Liver (tissue), 8 donors: ENCODE measurements at regions not wholly inside any gene's neighbourhood (a gene's known extent, or its start where the extent isn't known, plus 50 kb on each side); places are given as distances from the start of the nearest gene placed in this dataset.

Experiments used
- DNase-seq: peaks from one replicate; pipeline ENCODE4 v3.0.0-alpha.2; 2017; ENCODE audit warnings: low spot score
- H3K27ac ChIP-seq, 2 donors: one replicate each; pipeline ENCODE4 v1.7.0; 2013; ENCODE audit warnings: inconsistent platforms in 2 of 2, low read length in 2 of 2, control low read depth in 1 of 2, low read depth in 1 of 2, mild to moderate bottlenecking in 1 of 2
- H3K27me3 ChIP-seq, 4 donors: one replicate each; pipeline versions ENCODE4 v1.6.1 to v1.7.0; 2013; ENCODE audit warnings: low read length in 3 of 4, inconsistent platforms in 1 of 4, mild to moderate bottlenecking in 1 of 4, moderate library complexity in 1 of 4; ENCODE audit not compliant: control insufficient read depth in 4 of 4, insufficient read depth in 4 of 4
- H3K36me3 ChIP-seq, 4 donors: one replicate each; pipeline versions ENCODE4 v1.6.1 to v1.7.0; 2013; ENCODE audit warnings: low read length in 3 of 4, mild to moderate bottlenecking in 3 of 4, low read depth in 1 of 4, moderate library complexity in 1 of 4; ENCODE audit not compliant: control insufficient read depth in 4 of 4, insufficient read depth in 3 of 4
- H3K4me1 ChIP-seq, 4 donors: one replicate each; pipeline versions ENCODE4 v1.6.1 to v1.7.0; 2013; ENCODE audit warnings: low read length in 3 of 4, mild to moderate bottlenecking in 3 of 4, moderate library complexity in 1 of 4; ENCODE audit not compliant: control insufficient read depth in 4 of 4, insufficient read depth in 4 of 4
- H3K4me3 ChIP-seq, 3 donors: one replicate each; pipeline versions ENCODE4 v1.6.1 to v1.7.0; 2013; ENCODE audit warnings: low read length in 3 of 3, control low read depth in 1 of 3, low read depth in 1 of 3, mild to moderate bottlenecking in 1 of 3
- H3K9ac ChIP-seq, 2 donors: one replicate each; pipeline ENCODE4 v1.7.0; 2013; ENCODE audit warnings: low read length in 2 of 2, mild to moderate bottlenecking in 2 of 2, moderate library complexity in 2 of 2, control low read depth in 1 of 2, low read depth in 1 of 2
- H3K9me3 ChIP-seq, 4 donors: one replicate each; pipeline versions ENCODE4 v1.6.1 to v1.7.0; 2013; ENCODE audit warnings: low read length in 3 of 4; ENCODE audit not compliant: control insufficient read depth in 4 of 4
- ATF3 ChIP-seq: IDR thresholded peaks from 2 replicates; pipeline ENCODE4 v1.6.1; 2016; ENCODE audit warnings: antibody characterized with exemption
- CTCF ChIP-seq: fragments of 150-350 bp; IDR thresholded peaks from 2 replicates; pipeline ENCODE4 v1.5.1; 2017; ENCODE audit warnings: improper control_type of control experiment, low read depth, low read length; ENCODE audit not compliant: missing input control
- EGR1 ChIP-seq, 2 donors: IDR thresholded peaks; 2 replicates each; pipeline ENCODE4 v1.6.1; 2016 to 2018; ENCODE audit warnings: antibody characterized with exemption in 2 of 2, low read depth in 2 of 2
- FOXA1 ChIP-seq: IDR thresholded peaks from 2 replicates; pipeline ENCODE4 v1.6.1; 2016; ENCODE audit warnings: antibody characterized with exemption
- FOXA2 ChIP-seq: IDR thresholded peaks from 2 replicates; pipeline ENCODE4 v1.6.1; 2016; ENCODE audit warnings: antibody characterized with exemption
- GABPA ChIP-seq, 2 donors: IDR thresholded peaks in 1 of 2; conservative IDR thresholded peaks in 1 of 2; 2 replicates each; pipeline ENCODE4 v1.6.1; 2016; ENCODE audit warnings: antibody characterized with exemption in 2 of 2, mild to moderate bottlenecking in 1 of 2, moderate library complexity in 1 of 2
- HNF4A ChIP-seq, 2 donors: conservative IDR thresholded peaks; 2 replicates each; pipeline ENCODE4 v1.6.1; 2016; ENCODE audit warnings: antibody characterized with exemption in 2 of 2, mild to moderate bottlenecking in 2 of 2
- HNF4G ChIP-seq: IDR thresholded peaks from 2 replicates; pipeline ENCODE4 v1.6.1; 2016; ENCODE audit warnings: antibody characterized with exemption
- JUND ChIP-seq, 2 donors: IDR thresholded peaks; 2 replicates each; pipeline ENCODE4 v1.6.1; 2016; ENCODE audit warnings: antibody characterized with exemption in 2 of 2
- MAX ChIP-seq: IDR thresholded peaks from 2 replicates; pipeline ENCODE4 v1.6.1; 2016; ENCODE audit warnings: antibody characterized with exemption
- NR2F2 ChIP-seq: IDR thresholded peaks from 2 replicates; pipeline ENCODE4 v1.6.1; 2016; ENCODE audit warnings: antibody characterized with exemption
- RAD21 ChIP-seq, 2 donors: IDR thresholded peaks; 2 replicates each; pipeline ENCODE4 v1.6.1; 2016; ENCODE audit warnings: antibody characterized with exemption in 2 of 2, mild to moderate bottlenecking in 2 of 2
- RXRA ChIP-seq, 2 donors: IDR thresholded peaks; 2 replicates each; pipeline ENCODE4 v1.6.1; 2017 to 2018; ENCODE audit warnings: antibody characterized with exemption in 2 of 2, mild to moderate bottlenecking in 1 of 2
- SP1 ChIP-seq: IDR thresholded peaks from 2 replicates; pipeline ENCODE4 v1.6.1; 2018; ENCODE audit warnings: antibody characterized with exemption, mild to moderate bottlenecking
- TAF1 ChIP-seq: conservative IDR thresholded peaks from 2 replicates; pipeline ENCODE4 v1.6.1; 2016; ENCODE audit warnings: antibody characterized with exemption, mild to moderate bottlenecking
- YY1 ChIP-seq: IDR thresholded peaks from 2 replicates; pipeline ENCODE4 v1.6.1; 2016; ENCODE audit warnings: antibody characterized with exemption, mild to moderate bottlenecking
- WGBS: extraction: QIAGEN DNeasy Blood & Tissue Kit; methylation state at CpG from one replicate; pipeline ENCODE4 v1.1.7; 2013; 5-methylcytosine and 5-hydroxymethylcytosine counted together
- TF ChIP-seq, protein P1 (sequence below): IDR thresholded peaks from 2 replicates; pipeline ENCODE4 v1.6.1; 2016; ENCODE audit warnings: antibody characterized with exemption, mild to moderate bottlenecking
- TF ChIP-seq, protein P2 (sequence below): IDR thresholded peaks from 2 replicates; pipeline ENCODE4 v1.6.1; 2016; ENCODE audit warnings: antibody characterized with exemption
- donor health status: healthy.
- donor health status: healthy.
- donor health status: healthy.
- donor health status: healthy.
- donor health status: healthy.

- Histone ChIP-seq H3K4me1 (no peaks in the 10 kb centered on the region), H3K27ac (no peak overlapping the region), H3K4me3 (no peak overlapping the region), H3K27me3 (no peaks in the 10 kb centered on the region), H3K9me3 (peaks cover 4 to 14% (median 7%) of the 10 kb centered on the region in 4 donors), H3K9ac (no peak overlapping the region), H3K36me3 (no peaks in the 10 kb centered on the region)
- 68% methylated on average over 9 of the region's 9 CpGs for WGBS
- no peak for DNase-seq
- TF ChIP-seq HNF4G (no peak), GABPA (IDR thresholded peaks at IDR 0.05 in 1 of 2, conservative IDR thresholded peaks at IDR 0.05 in 1 of 2) (no peak), FOXA2 (no peak), ATF3 (no peak), SP1 (no peak), CTCF (no peak), NR2F2 (no peak), MAX (no peak), EGR1 (IDR thresholded peaks at IDR 0.05; ENCODE audit: low read depth in 2 of 2) (no peak), TAF1 (no peak), RXRA (IDR thresholded peaks at IDR 0.05) (no peak), YY1 (no peak), JUND (IDR thresholded peaks at IDR 0.05) (no peak), HNF4A (conservative IDR thresholded peaks at IDR 0.05) (no peak), FOXA1 (no peak), RAD21 (IDR thresholded peaks at IDR 0.05) (no peak)
- TF ChIP-seq, protein P1, sequence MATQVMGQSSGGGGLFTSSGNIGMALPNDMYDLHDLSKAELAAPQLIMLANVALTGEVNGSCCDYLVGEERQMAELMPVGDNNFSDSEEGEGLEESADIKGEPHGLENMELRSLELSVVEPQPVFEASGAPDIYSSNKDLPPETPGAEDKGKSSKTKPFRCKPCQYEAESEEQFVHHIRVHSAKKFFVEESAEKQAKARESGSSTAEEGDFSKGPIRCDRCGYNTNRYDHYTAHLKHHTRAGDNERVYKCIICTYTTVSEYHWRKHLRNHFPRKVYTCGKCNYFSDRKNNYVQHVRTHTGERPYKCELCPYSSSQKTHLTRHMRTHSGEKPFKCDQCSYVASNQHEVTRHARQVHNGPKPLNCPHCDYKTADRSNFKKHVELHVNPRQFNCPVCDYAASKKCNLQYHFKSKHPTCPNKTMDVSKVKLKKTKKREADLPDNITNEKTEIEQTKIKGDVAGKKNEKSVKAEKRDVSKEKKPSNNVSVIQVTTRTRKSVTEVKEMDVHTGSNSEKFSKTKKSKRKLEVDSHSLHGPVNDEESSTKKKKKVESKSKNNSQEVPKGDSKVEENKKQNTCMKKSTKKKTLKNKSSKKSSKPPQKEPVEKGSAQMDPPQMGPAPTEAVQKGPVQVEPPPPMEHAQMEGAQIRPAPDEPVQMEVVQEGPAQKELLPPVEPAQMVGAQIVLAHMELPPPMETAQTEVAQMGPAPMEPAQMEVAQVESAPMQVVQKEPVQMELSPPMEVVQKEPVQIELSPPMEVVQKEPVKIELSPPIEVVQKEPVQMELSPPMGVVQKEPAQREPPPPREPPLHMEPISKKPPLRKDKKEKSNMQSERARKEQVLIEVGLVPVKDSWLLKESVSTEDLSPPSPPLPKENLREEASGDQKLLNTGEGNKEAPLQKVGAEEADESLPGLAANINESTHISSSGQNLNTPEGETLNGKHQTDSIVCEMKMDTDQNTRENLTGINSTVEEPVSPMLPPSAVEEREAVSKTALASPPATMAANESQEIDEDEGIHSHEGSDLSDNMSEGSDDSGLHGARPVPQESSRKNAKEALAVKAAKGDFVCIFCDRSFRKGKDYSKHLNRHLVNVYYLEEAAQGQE, result no peak
- TF ChIP-seq, protein P2, sequence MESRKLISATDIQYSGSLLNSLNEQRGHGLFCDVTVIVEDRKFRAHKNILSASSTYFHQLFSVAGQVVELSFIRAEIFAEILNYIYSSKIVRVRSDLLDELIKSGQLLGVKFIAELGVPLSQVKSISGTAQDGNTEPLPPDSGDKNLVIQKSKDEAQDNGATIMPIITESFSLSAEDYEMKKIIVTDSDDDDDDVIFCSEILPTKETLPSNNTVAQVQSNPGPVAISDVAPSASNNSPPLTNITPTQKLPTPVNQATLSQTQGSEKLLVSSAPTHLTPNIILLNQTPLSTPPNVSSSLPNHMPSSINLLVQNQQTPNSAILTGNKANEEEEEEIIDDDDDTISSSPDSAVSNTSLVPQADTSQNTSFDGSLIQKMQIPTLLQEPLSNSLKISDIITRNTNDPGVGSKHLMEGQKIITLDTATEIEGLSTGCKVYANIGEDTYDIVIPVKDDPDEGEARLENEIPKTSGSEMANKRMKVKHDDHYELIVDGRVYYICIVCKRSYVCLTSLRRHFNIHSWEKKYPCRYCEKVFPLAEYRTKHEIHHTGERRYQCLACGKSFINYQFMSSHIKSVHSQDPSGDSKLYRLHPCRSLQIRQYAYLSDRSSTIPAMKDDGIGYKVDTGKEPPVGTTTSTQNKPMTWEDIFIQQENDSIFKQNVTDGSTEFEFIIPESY, result no peak
Observed at GRCh38 chr18:77373730-77374445, 124.2 kb downstream of the GALR1 start.
